Karpas-422 (cell line): ENCODE measurements at regions not wholly inside any gene's neighbourhood (a gene's known extent, or its start where the extent isn't known, plus 50 kb on each side); places are given as distances from the start of the nearest gene placed in this dataset.

ENCODE experiments used
- DNase-seq: peaks from one replicate; pipeline ENCODE4 v3.0.0-alpha.2; 2015
- H2AFZ ChIP-seq: fragments of 200-600 bp; sonication (generic); 2 replicates; pipeline ENCODE4 v1.6.1; 2014; ENCODE audit warnings: antibody characterized with exemption, low read length, mixed read lengths
- H3K27ac ChIP-seq: fragments of 200-600 bp; sonication (generic); 2 replicates; pipeline ENCODE4 v1.5.1; 2014; ENCODE audit warnings: mild to moderate bottlenecking, low read length, moderate library complexity
- H3K27me3 ChIP-seq: fragments of 200-600 bp; sonication (generic); 2 replicates; pipeline ENCODE4 v1.6.1; 2014; ENCODE audit warnings: low read length, mixed read lengths
- H3K36me3 ChIP-seq: fragments of 200-600 bp; sonication (generic); 2 replicates; pipeline ENCODE4 v1.6.1; 2014; ENCODE audit warnings: low read length, mixed read lengths; ENCODE audit not compliant: insufficient read depth
- H3K4me1 ChIP-seq: fragments of 200-600 bp; sonication (generic); 2 replicates; pipeline ENCODE4 v1.6.1; 2014; ENCODE audit warnings: mild to moderate bottlenecking, low read length, mixed read lengths
- H3K4me2 ChIP-seq: fragments of 200-600 bp; sonication (generic); 2 replicates; pipeline ENCODE4 v1.6.1; 2014; ENCODE audit warnings: low read length, low read depth, mild to moderate bottlenecking; ENCODE audit not compliant: poor library complexity, severe bottlenecking
- H3K4me3 ChIP-seq: fragments of 200-600 bp; sonication (generic); 2 replicates; pipeline ENCODE4 v1.5.1; 2014; ENCODE audit warnings: mild to moderate bottlenecking, antibody characterized with exemption, low read length, mixed read lengths
- H3K79me2 ChIP-seq: fragments of 200-600 bp; sonication (generic); 2 replicates; pipeline ENCODE4 v1.6.1; 2014; ENCODE audit warnings: mild to moderate bottlenecking, low read length, mixed read lengths
- H3K9ac ChIP-seq: fragments of 200-600 bp; sonication (generic); 2 replicates; pipeline ENCODE4 v1.6.0; 2014; ENCODE audit warnings: low read length
- H3K9me2 ChIP-seq: fragments of 200-600 bp; sonication (generic), shearing (Covaris generic); replicated peaks from 2 replicates; pipeline ENCODE4 v1.6.0; 2014; ENCODE audit warnings: mild to moderate bottlenecking, low read length, moderate library complexity; ENCODE audit not compliant: insufficient read depth
- H3K9me3 ChIP-seq: fragments of 300-700, 200-600 bp; sonication (generic); 2 replicates; pipeline ENCODE4 v1.6.1; 2014; ENCODE audit warnings: low read length, mixed read lengths
- H4K20me1 ChIP-seq: fragments of 200-600 bp; sonication (generic); 2 replicates; pipeline ENCODE4 v1.6.1; 2014; ENCODE audit warnings: mild to moderate bottlenecking, antibody characterized with exemption, low read length, low read depth; ENCODE audit not compliant: insufficient read depth

DNA sequence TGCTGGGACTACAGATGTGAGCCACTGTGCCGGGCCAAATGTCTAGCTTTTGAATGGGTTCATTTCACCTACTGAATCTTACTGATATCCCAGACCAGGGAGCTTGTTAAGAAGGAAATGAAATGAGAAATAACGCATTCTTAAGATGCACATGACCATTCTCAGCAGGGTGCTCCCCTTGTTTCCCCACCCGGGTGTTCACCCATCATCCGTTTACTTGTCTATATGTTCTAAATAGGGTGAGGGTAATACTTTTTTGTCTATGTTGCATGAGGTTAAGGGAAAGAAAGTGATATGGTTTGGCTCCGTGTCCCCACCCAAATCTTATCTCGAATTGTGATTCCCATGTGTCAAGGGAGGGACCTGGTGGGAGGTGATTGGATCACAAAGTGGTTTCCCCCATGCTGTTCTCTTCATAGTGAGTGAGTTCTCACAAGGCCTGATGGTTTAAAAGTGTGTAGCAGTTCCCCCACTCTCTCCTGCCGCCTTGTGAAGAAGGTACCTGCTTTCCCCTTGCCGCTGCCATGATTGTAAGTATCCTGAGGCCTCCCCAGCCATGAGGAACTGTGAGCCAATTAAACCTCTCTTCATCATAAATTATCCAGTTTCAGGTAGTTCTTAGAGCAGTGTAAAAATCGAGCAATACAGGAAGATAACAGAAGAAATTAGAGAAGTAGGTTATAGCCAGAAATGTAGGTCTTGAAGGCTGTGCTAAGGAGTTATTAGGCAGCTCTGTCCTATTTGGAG is 129.1 kb downstream of the DDX1 start:
- Histone ChIP-seq H3K27ac (no peak overlapping the region), H2AFZ (no peak overlapping the region), H3K4me3 (no peak overlapping the region), H3K4me2 (no peak overlapping the region), H3K4me1 (peaks cover 21% of the 10 kb centered on the region), H3K9me3 (no peaks in the 10 kb centered on the region), H4K20me1 (no peaks in the 10 kb centered on the region), H3K79me2 (no peaks in the 10 kb centered on the region), H3K9ac (no peak overlapping the region), H3K9me2 (no peaks in the 10 kb centered on the region), H3K36me3 (no peaks in the 10 kb centered on the region), H3K27me3 (no peaks in the 10 kb centered on the region)
- no peak for DNase-seq

- Histone ChIP-seq H3K27ac (no peak overlapping the region), H2AFZ (no peak overlapping the region), H3K9me2 (no peaks in the 10 kb centered on the region), H3K27me3 (no peaks in the 10 kb centered on the region), H4K20me1 (no peaks in the 10 kb centered on the region), H3K4me2 (no peak overlapping the region), H3K4me3 (no peak overlapping the region), H3K36me3 (no peaks in the 10 kb centered on the region), H3K9ac (no peak overlapping the region), H3K4me1 (peaks cover 13% of the 10 kb centered on the region), H3K79me2 (no peaks in the 10 kb centered on the region), H3K9me3 (no peaks in the 10 kb centered on the region)
- no peak for DNase-seq
Measured at GRCh38 chr2:15721411-15722067, 129.9 kb downstream of the DDX1 start.

DNA sequence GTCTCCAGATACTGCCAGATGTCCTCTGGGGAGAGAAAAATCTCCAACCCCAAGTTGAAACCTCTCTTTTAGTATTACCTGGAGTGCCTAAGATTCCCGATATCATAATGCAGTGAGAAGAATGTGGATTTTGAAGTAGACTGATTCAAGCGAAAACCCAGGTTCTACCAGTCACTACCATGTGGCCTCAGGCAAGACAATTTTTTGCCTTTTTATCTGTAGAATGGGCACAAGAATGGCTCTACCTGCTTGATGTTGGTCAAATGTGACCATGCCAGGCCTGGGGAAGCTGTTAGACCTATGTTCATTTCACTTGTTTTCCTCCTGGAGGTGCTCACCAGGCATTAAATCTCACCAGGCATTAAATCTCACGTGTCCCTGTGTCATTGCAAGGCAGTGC is 131.3 kb downstream of the DDX1 start:
- Histone ChIP-seq H3K9ac (no peak overlapping the region), H4K20me1 (no peaks in the 10 kb centered on the region), H3K9me2 (no peaks in the 10 kb centered on the region)

GRCh38 chr2:15724235-15724634 is 132.6 kb downstream of the DDX1 start:
- no peaks in the 10 kb centered on the region for H3K9me3 ChIP-seq
- H3K27me3 ChIP-seq, result no peaks in the 10 kb centered on the region

More for the DNA sequence above, 131.3 kb downstream of the DDX1 start:
- Histone ChIP-seq H3K27ac (no peak overlapping the region), H3K36me3 (no peaks in the 10 kb centered on the region), H3K27me3 (no peaks in the 10 kb centered on the region), H3K9me3 (no peaks in the 10 kb centered on the region), H3K4me1 (no peaks in the 10 kb centered on the region), H3K79me2 (no peaks in the 10 kb centered on the region), H3K4me2 (no peak overlapping the region), H3K4me3 (no peak overlapping the region), H2AFZ (no peak overlapping the region)
- no peak for DNase-seq

GRCh38 chr2:15725101-15725781 is 133.6 kb downstream of the DDX1 start:
- DNase-seq, result no peak
- Histone ChIP-seq H2AFZ (no peak overlapping the region), H3K27me3 (no peaks in the 10 kb centered on the region), H3K4me1 (peaks cover 8% of the 10 kb centered on the region), H3K36me3 (no peaks in the 10 kb centered on the region), H3K27ac (no peak overlapping the region), H3K9me3 (no peaks in the 10 kb centered on the region), H3K79me2 (no peaks in the 10 kb centered on the region), H3K4me2 (no peak overlapping the region), H4K20me1 (no peaks in the 10 kb centered on the region), H3K9ac (no peak overlapping the region), H3K9me2 (no peaks in the 10 kb centered on the region), H3K4me3 (no peak overlapping the region)

More at GRCh38 chr2:15724235-15724634, 132.6 kb downstream of the DDX1 start:
- no peak overlapping the region for H3K4me3 ChIP-seq
- no peak overlapping the region for H3K27ac ChIP-seq
- no peaks in the 10 kb centered on the region for H3K79me2 ChIP-seq
- H3K4me2 ChIP-seq, result no peak overlapping the region
- H3K9me2 ChIP-seq, result no peaks in the 10 kb centered on the region
- no peaks in the 10 kb centered on the region for H3K4me1 ChIP-seq
- H4K20me1 ChIP-seq, result no peaks in the 10 kb centered on the region
- no peak for DNase-seq
- H2AFZ ChIP-seq, result no peak overlapping the region
- H3K36me3 ChIP-seq, result no peaks in the 10 kb centered on the region
- no peak overlapping the region for H3K9ac ChIP-seq

DNA sequence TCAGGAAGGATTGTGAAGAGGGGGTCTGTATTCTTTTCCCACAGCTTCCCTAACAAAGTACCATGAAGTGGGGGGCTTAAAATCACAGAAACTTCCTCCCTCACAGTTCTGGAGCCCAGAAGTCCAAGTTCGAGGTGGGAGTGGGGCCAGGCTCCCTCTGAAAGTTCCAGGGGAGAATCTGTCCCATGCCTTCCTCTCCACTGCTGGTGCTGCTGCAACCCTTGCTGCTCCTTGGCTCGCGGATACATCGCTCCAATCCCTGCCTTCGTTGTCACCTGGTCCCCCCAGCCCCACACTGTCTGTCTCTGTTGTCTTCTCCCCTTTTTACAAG is 134.1 kb downstream of the DDX1 start:
- Histone ChIP-seq H3K4me1 (peaks cover 13% of the 10 kb centered on the region), H4K20me1 (no peaks in the 10 kb centered on the region), H3K36me3 (no peaks in the 10 kb centered on the region), H3K27me3 (no peaks in the 10 kb centered on the region), H3K9me3 (no peaks in the 10 kb centered on the region), H3K4me3 (no peak overlapping the region), H3K9me2 (no peaks in the 10 kb centered on the region), H2AFZ (no peak overlapping the region), H3K4me2 (no peak overlapping the region), H3K9ac (no peak overlapping the region), H3K27ac (no peak overlapping the region), H3K79me2 (no peaks in the 10 kb centered on the region)
- no peak for DNase-seq

DNA sequence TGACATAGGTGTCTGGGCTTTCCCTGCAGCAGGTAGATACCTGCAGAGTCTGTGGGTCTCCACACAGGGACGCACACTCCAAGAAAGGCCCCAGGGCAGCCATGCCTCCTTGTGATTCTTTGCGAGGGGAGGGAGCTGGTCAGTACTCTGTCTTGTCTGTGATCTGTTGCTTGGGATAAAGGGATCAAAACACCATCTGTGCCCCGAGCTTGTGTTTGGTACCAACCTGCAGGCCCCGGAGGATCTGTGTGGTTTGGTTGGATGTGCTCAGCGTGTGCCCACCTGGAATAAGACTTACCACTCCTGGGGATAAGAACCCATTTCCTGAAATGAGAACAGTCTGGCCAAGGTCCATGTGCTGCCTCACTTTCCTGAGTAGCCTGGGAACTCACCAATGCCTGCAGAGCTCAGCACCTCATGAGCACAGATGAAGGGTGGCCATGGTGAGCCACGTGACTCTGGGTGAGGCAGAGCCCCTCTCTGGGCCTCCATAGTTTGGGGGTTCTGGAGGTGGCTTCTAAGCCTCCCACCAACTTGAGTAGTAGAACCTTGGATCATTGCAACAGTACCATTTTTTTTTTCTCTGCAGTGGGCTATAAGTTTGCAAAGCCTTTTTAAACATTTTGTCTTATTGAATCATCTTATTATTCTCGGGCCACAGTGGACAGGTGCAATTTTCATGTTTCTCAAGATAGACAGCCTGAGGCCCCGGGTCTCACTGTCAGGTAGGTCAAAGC is 134.8 kb downstream of the DDX1 start:
- H3K4me2 ChIP-seq, result no peak overlapping the region
- H3K9ac ChIP-seq, result no peak overlapping the region
- no peaks in the 10 kb centered on the region for H4K20me1 ChIP-seq
- H3K79me2 ChIP-seq, result no peaks in the 10 kb centered on the region
- peaks cover 21% of the 10 kb centered on the region for H3K4me1 ChIP-seq
- H3K4me3 ChIP-seq, result no peak overlapping the region
- no peaks in the 10 kb centered on the region for H3K36me3 ChIP-seq
- H3K9me3 ChIP-seq, result no peaks in the 10 kb centered on the region
- no peak overlapping the region for H3K27ac ChIP-seq
- H3K9me2 ChIP-seq, result no peaks in the 10 kb centered on the region
- H3K27me3 ChIP-seq, result no peaks in the 10 kb centered on the region
- no peak overlapping the region for H2AFZ ChIP-seq
- DNase-seq, result no peak
